HUES48 (cell line): ENCODE measurements at regions not wholly inside any gene's neighbourhood (a gene's known extent, or its start where the extent isn't known, plus 50 kb on each side); places are given as distances from the start of the nearest gene placed in this dataset.
A peak's percentile ranks its signal among the peaks of the same experiment; 100 is the strongest.

ENCODE experiments used
- H3K27ac ChIP-seq: one replicate; pipeline ENCODE4 v1.7.0; 2013; ENCODE audit warnings: low read depth, low read length, inconsistent platforms
- H3K27me3 ChIP-seq: 2 replicates; pipeline ENCODE4 v1.6.1; 2013; ENCODE audit warnings: mild to moderate bottlenecking, low read length; ENCODE audit not compliant: control insufficient read depth, insufficient read depth
- H3K36me3 ChIP-seq: 2 replicates; pipeline ENCODE4 v1.6.1; 2013; ENCODE audit warnings: low read length; ENCODE audit not compliant: control insufficient read depth, insufficient read depth
- H3K4me1 ChIP-seq: 2 replicates; pipeline ENCODE4 v1.6.1; 2013; ENCODE audit warnings: mild to moderate bottlenecking, low read length; ENCODE audit not compliant: control insufficient read depth, insufficient read depth
- H3K4me3 ChIP-seq: 2 replicates; pipeline ENCODE4 v1.5.1; 2013; ENCODE audit warnings: mild to moderate bottlenecking, low read depth, low read length
- H3K9ac ChIP-seq: 2 replicates; pipeline ENCODE4 v1.6.1; 2013; ENCODE audit warnings: mild to moderate bottlenecking, low read depth, low read length, moderate library complexity
- H3K9me3 ChIP-seq: 2 replicates; pipeline ENCODE4 v1.6.1; 2013; ENCODE audit warnings: low read length; ENCODE audit not compliant: control insufficient read depth, insufficient read depth

DNA sequence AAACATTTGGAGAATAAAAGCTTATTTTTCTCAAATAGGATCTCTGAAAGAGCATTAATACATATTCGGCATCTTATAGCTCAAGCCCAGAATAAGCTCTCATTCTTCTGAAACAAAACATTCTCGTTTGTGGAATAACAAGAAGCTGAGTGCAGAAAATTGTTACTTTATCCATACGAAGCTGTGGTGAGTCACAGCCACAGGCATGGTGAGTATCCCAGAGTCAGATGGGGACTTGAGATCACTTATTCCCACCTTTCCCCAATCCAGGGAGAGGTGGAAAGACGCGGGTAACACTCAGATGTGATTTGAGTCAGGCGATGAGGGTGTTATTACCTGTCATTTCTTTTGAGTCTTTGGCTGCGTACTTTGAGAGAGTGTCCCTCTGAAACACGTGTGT, 214.6 kb upstream of the TMEM132C start:
- Histone ChIP-seq H3K36me3 (no peaks in the 10 kb centered on the region), H3K27me3 (no peaks in the 10 kb centered on the region), H3K4me1 (peaks cover 18% of the 10 kb centered on the region), H3K9me3 (no peaks in the 10 kb centered on the region), H3K9ac (no peak overlapping the region), H3K27ac (no peak overlapping the region), H3K4me3 (no peak overlapping the region)

DNA sequence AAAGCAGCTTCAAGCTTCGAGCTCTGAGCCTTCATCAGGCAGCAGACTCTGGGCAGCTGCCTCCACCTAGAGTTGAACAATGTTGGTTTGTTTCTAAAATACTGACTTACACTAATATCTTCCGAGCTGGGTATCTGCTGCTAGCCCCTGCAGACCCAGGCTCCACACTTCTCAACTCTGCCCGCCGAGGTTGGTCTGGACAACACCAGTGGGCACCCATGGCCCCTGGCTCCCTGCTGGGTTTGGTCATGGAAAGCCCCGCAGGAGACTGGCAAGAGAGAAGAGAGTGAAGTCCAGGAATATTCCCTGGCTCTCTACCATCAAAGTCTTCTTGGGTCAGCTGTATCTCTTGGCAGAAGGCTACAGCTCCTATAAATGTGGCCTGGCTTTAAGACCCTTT, 214.2 kb upstream of the TMEM132C start:
- Histone ChIP-seq H3K27me3 (no peaks in the 10 kb centered on the region), H3K9me3 (no peaks in the 10 kb centered on the region), H3K4me3 (no peak overlapping the region), H3K27ac (no peak overlapping the region), H3K9ac (no peak overlapping the region), H3K36me3 (no peaks in the 10 kb centered on the region), H3K4me1 (peaks cover 18% of the 10 kb centered on the region)

DNA sequence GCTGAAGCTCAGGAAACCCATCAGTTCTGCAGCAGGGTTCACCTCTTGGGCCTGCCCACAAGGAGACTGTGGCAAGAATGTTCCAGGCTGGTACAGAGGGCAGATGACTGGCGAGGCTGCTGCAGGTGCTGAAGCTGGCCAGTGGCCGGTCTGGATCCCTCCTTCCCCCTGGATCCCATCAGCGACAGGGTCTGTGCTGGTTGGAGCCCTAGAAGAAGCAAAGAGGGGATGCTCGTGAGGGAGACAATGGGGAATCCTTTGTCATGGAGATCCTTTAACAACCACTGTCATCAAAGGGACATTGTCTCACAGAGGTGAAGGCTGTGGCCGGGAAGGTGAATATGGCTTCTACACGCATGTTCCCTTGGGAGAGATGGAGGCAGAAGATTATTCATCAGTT, 211.4 kb upstream of the TMEM132C start:
- Histone ChIP-seq H3K27me3 (no peaks in the 10 kb centered on the region), H3K36me3 (no peaks in the 10 kb centered on the region), H3K27ac (no peak overlapping the region), H3K4me3 (no peak overlapping the region), H3K9ac (no peak overlapping the region), H3K9me3 (no peaks in the 10 kb centered on the region), H3K4me1 (peaks cover 18% of the 10 kb centered on the region)

DNA sequence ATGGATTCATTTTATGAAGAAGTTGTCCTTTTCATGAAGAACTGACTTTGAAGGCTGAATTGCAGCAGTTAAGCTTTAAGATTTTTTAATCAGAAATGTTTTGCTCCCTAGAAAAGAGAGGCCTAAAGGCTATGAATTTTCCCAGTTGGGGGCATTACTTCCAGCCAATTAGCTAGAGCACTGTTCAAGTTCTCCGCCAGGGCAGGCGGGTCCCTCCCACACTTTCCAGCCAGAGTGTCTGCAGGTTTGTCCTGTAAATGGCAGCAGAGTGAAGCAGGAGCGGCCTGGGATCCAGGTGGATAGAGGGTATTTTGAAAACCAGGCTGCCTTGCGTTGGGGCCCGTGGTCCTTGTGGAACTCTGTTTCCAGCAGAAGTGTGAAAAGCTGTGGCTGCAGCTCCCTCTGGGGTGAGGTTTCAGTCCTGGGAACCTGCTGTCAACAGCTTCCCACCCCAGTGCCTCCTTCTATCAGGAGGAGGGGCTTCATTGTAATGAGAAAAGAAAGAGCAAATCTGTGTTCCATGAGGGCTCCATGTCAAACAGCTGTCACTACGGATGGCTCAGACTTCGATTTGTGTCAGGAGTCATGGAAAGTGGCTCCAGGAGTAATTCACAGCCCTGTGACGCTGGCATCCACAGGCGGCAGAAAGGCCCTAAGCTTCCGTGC, 210.7 kb upstream of the TMEM132C start:
- Histone ChIP-seq H3K4me1 (peaks cover 18% of the 10 kb centered on the region), H3K27me3 (no peaks in the 10 kb centered on the region), H3K36me3 (no peaks in the 10 kb centered on the region), H3K27ac (peak overlapping the region; percentile 4), H3K9me3 (no peaks in the 10 kb centered on the region), H3K9ac (no peak overlapping the region), H3K4me3 (no peak overlapping the region)

DNA sequence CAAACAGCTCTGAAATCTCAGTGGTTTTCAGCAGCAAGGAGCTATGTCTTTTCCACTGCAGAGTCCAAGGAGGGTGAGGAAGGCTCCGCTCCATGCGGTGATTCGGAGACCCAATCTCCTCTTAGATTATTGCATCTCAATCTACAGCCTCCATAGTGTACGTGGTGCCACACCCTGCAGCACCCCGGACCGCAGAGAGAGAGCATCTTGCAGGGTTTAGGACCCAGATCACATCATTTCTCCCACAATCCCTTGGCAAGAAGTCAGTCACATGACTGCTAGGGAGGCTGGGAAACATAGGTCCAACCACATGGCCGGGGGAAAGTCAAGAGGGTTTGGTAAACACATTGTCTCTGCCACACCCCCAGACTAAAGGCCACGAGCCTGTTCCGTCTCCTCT, 209.4 kb upstream of the TMEM132C start:
- Histone ChIP-seq H3K27me3 (no peaks in the 10 kb centered on the region), H3K36me3 (no peaks in the 10 kb centered on the region), H3K27ac (no peak overlapping the region), H3K4me3 (no peak overlapping the region), H3K4me1 (peaks cover 18% of the 10 kb centered on the region), H3K9me3 (no peaks in the 10 kb centered on the region), H3K9ac (no peak overlapping the region)

DNA sequence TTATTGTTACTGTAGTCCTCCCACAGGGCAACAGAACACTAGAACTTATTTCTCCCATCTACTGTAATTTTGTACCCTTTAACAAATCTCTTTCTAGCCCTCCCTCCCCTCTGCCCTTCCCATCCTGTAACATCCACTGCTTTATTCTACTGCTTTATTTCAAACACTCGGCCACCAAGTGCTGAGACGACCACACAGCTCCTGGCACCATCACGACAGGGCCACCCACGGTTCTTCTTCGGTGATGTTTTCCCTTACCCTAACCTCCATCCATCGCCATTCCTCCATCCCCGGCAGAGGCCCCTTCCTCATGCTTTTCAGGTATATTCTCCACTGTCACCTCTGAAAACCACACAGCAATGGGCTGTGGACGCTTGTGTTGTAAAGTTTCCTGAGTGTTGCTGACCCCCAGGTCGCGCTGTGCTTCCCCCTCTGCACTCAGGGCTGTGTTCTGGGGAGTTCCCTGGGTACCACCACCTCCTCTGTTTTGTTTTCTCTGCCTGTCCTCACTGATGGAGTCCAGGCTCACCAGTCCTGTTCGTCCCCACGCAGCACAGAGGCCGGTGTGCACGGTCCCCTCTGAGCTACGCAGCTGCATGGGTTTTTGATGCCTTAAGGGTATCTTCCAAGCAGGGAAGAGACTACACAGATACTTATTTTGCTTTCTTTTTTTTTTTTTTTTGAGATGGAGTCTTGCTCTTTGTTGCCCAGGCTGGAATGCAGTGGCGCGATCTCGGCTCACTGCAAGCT, 207.2 kb upstream of the TMEM132C start:
- H3K27me3 ChIP-seq = no peaks in the 10 kb centered on the region
- no peaks in the 10 kb centered on the region for H3K36me3 ChIP-seq
- H3K27ac ChIP-seq = no peak overlapping the region

GRCh38 chr12:128068211-128068610, 198.8 kb upstream of the TMEM132C start:
- Histone ChIP-seq H3K27me3 (no peaks in the 10 kb centered on the region), H3K9me3 (no peaks in the 10 kb centered on the region), H3K4me3 (no peak overlapping the region), H3K27ac (no peak overlapping the region), H3K36me3 (no peaks in the 10 kb centered on the region), H3K9ac (no peak overlapping the region), H3K4me1 (no peaks in the 10 kb centered on the region)

More for the DNA sequence above, 207.2 kb upstream of the TMEM132C start:
- H3K4me1 ChIP-seq = peaks cover 18% of the 10 kb centered on the region
- H3K4me3 ChIP-seq = no peak overlapping the region
- H3K9ac ChIP-seq = no peak overlapping the region
- H3K9me3 ChIP-seq = no peaks in the 10 kb centered on the region

DNA sequence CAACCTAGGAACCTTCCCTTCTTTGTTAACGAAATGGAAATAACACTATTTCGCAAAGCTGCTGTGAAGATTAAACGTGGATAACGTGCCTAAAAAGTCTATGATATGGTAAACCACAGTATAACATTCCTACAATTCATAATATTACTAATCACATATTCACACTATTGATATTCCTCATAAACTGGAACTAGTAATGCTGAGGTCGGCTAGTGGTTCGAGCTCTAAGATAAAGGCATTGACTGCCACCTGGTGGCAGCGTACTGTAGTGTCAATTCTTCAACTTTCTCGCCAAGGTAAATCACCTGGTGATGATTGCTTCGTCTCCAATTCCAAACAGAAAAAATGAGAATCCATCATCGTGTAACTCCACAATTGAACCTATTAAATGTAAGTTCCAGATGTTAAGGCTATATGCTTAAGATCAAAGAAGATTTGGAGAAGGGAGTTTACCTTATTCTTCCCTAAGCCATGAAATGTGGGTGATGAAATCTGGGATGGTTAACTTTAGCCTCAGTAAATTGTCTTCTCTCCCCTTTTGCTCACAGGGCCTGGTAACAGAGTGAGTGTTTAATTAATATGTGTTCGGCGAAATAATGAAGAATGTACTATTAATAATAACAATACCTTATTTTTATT, 197.5 kb upstream of the TMEM132C start:
- no peaks in the 10 kb centered on the region for H3K4me1 ChIP-seq
- no peaks in the 10 kb centered on the region for H3K27me3 ChIP-seq
- no peak overlapping the region for H3K9ac ChIP-seq
- H3K27ac ChIP-seq = no peak overlapping the region
- no peaks in the 10 kb centered on the region for H3K9me3 ChIP-seq
- H3K4me3 ChIP-seq = no peak overlapping the region
- no peaks in the 10 kb centered on the region for H3K36me3 ChIP-seq

DNA sequence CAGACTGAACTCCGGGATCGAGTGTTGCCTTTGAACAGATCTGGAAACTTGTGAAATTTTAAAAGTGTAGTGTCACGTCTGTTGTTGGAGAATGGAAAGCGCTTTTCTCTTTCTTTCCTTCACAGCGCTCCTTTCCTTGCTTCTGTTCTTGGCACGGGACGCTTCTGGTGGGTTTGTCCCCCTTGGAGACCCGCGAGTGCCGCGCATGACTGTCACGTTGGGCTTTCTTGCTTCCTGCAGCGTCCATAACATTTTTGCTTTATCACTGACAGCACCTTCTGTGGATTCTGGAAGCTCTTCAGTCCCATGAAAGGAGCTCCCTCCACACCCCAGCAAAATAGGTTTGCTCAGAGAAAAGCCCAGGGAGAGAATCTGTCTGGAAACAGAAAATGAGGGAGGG, 193.0 kb upstream of the TMEM132C start:
- Histone ChIP-seq H3K27ac (no peak overlapping the region), H3K4me1 (peaks cover 8% of the 10 kb centered on the region), H3K4me3 (no peak overlapping the region), H3K9ac (no peak overlapping the region), H3K27me3 (no peaks in the 10 kb centered on the region), H3K9me3 (no peaks in the 10 kb centered on the region), H3K36me3 (no peaks in the 10 kb centered on the region)

DNA sequence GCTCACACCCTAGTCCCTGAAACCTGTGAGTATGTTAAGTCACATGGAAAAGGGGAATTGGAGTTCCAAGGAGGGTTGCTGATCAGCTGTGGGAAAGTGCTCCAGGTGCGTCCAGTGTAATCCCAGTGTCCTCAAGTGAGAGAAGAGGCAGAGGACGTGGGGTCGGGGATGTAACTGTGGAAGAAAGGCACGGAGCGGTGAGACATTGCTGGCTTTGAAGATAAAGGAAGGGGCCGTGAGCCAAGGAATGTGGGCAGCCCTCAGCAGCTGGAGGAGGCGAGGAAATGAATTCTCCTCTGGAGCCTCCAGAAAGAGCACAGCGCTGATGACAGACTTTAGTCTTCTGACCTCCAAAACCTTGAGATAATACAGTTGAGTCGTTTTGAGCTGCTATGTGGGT, 191.6 kb upstream of the TMEM132C start:
- Histone ChIP-seq H3K9ac (no peak overlapping the region), H3K36me3 (no peaks in the 10 kb centered on the region), H3K27me3 (no peaks in the 10 kb centered on the region)

DNA sequence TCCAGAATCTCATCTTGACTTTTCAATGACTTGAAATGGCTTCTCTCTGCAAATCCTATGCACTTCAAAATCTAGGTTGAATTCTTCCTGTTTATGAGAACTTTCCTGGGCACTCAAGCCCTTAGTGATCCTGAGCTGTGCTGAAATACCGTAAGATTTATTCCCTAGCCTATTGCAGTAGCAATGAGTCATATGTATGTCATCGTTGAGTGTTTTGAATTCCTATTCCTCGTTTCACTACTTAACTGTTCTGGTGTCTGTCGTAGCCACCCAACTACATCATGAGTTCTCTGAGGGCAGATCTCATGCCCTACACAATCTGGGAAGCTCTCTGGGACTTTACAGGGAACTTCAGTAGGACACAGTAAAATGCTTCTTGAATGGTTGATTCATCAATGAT, 190.8 kb upstream of the TMEM132C start:
- peaks cover 8% of the 10 kb centered on the region for H3K4me1 ChIP-seq

More for the DNA sequence above, 191.6 kb upstream of the TMEM132C start:
- no peaks in the 10 kb centered on the region for H3K9me3 ChIP-seq
- H3K4me1 ChIP-seq = peaks cover 8% of the 10 kb centered on the region
- H3K4me3 ChIP-seq = no peak overlapping the region
- no peak overlapping the region for H3K27ac ChIP-seq

More for the DNA sequence above, 190.8 kb upstream of the TMEM132C start:
- no peaks in the 10 kb centered on the region for H3K27me3 ChIP-seq
- no peaks in the 10 kb centered on the region for H3K9me3 ChIP-seq
- no peak overlapping the region for H3K27ac ChIP-seq
- no peaks in the 10 kb centered on the region for H3K36me3 ChIP-seq
- no peak overlapping the region for H3K4me3 ChIP-seq
- H3K9ac ChIP-seq = no peak overlapping the region
